AG10803 (cell line): ENCODE measurements at regions not wholly inside any gene's neighbourhood (a gene's known extent, or its start where the extent isn't known, plus 50 kb on each side); places are given as distances from the start of the nearest gene placed in this dataset.

Experiments
- DNase-seq: peaks from one replicate; pipeline ENCODE4 v3.0.0; 2010; ENCODE audit warnings: low read depth
- H3K4me3 ChIP-seq: 2 replicates; pipeline ENCODE4 v1.5.1; 2011; ENCODE audit warnings: mild to moderate bottlenecking, low read length, control low read depth
- TF ChIP-seq, protein P1 (sequence below): conservative IDR thresholded peaks from 2 replicates; pipeline ENCODE4 v1.5.1; 2011; ENCODE audit warnings: mild to moderate bottlenecking, low read length, control low read depth, inconsistent platforms

GRCh38 chr20:55597526-55597925 is 407.8 kb downstream of the CBLN4 start:
- no peak overlapping the region for H3K4me3 ChIP-seq
- DNase-seq: no peak
- TF ChIP-seq, protein P1, sequence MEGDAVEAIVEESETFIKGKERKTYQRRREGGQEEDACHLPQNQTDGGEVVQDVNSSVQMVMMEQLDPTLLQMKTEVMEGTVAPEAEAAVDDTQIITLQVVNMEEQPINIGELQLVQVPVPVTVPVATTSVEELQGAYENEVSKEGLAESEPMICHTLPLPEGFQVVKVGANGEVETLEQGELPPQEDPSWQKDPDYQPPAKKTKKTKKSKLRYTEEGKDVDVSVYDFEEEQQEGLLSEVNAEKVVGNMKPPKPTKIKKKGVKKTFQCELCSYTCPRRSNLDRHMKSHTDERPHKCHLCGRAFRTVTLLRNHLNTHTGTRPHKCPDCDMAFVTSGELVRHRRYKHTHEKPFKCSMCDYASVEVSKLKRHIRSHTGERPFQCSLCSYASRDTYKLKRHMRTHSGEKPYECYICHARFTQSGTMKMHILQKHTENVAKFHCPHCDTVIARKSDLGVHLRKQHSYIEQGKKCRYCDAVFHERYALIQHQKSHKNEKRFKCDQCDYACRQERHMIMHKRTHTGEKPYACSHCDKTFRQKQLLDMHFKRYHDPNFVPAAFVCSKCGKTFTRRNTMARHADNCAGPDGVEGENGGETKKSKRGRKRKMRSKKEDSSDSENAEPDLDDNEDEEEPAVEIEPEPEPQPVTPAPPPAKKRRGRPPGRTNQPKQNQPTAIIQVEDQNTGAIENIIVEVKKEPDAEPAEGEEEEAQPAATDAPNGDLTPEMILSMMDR: no peak

DNA sequence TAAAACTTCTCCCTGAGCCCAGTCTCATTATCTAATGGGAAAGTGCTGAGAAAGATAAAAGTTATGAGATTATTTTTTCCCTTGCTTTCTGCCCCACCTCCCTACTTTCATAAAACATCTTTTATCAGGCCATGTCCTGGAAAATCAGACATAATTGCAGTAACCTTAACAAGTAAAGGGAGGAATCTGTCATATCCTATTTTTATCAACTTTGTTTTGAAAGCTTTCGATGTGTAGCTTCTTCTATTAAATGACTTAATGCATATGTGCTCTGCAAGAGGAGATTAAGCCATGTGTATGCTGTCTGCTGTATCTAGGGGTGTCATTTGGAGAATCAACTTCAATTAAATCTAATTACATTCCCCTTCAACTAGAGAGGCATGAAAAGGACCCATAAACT is 408.9 kb downstream of the CBLN4 start:
- TF ChIP-seq, protein P1: no peak
- DNase-seq: no peak
- H3K4me3 ChIP-seq: no peak overlapping the region

GRCh38 chr20:55592866-55593265 is 412.5 kb downstream of the CBLN4 start:
- no peak overlapping the region for H3K4me3 ChIP-seq
- no peak for DNase-seq
- TF ChIP-seq, protein P1: no peak

- TF ChIP-seq, protein P1: no peak
- no peak for DNase-seq
- no peak overlapping the region for H3K4me3 ChIP-seq
These were observed 418.7 kb downstream of the CBLN4 start for GRCh38 chr20:55586610-55587009.

DNA sequence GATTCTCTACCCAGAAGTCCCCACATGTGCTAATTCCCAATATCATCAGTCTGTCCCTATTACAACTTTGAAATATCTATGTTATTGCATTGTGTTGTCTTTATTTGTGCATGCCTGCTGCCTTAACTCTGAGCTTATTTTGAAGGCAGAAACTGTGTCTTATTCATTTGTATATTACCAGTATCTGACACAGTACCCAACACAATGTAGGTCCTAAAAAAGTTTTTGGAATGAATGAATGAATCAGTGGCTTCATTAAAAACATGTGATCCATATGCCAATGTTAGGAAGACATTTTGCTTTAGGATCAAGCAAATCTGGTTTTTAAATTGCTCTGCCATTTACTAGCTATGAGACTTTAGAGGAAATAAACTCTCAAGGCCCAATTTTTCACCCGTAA is 420.4 kb downstream of the CBLN4 start:
- TF ChIP-seq, protein P1: no peak
- DNase-seq: no peak
- no peak overlapping the region for H3K4me3 ChIP-seq

- TF ChIP-seq, protein P1: no peak
- DNase-seq: no peak
- no peak overlapping the region for H3K4me3 ChIP-seq
These were observed 421.0 kb downstream of the CBLN4 start for GRCh38 chr20:55584307-55584706.

DNA sequence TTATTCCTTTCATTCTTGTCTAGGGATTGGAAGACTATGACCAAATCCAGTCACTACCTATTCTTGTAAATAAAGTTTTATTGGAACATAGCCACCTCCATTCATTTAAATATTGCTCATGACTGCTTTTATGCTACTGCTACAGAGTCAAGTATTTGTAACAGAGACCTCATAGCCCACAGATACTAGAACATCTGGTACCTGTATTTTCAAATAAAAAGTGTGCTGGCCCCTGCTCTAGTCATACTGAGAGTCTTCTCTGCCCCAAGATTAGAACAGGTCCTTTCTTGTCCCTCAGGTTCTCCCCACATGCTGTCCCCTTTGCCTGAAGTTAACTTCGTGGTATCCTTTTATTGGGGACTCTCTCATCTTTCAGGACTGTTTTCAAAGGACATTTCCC is 422.3 kb downstream of the CBLN4 start:
- DNase-seq: no peak
- TF ChIP-seq, protein P1: no peak
- H3K4me3 ChIP-seq: no peak overlapping the region
